IMR-90 (cell line): ENCODE measurements at regions not wholly inside any gene's neighbourhood (a gene's known extent, or its start where the extent isn't known, plus 50 kb on each side); places are given as distances from the start of the nearest gene placed in this dataset.
"Not testable (repeated sequence)": the region's sequence is repeated elsewhere in the genome, so short reads cannot be mapped to it uniquely, and the experiment has no call there.

ENCODE experiments used
- ATAC-seq: fragments of 200-7000 bp; cut with Tn5 transposase; 2 replicates; pipeline ENCODE4 v1.9.1; 2020; ENCODE audit warnings: low read depth, mild to moderate bottlenecking, moderate library complexity
- BruUV-seq: library from RNA; stranded (reverse); fragments of 400-500 nt; replicated peaks from 2 replicates; lab custom pipeline; 2021; lab: Mats Ljungman, UMichigan
- CTCF ChIA-PET: fragments of 300-600 bp; formaldehyde crosslinking; extraction: SDS; loops from one replicate; lab custom pipeline; 2021; ENCODE audit warnings: antibody characterized with exemption; lab: Yijun Ruan, JAX
- POLR2A ChIA-PET: fragments of 300-600 bp; sonication (Branson Sonifier 250); formaldehyde crosslinking; loops from one replicate; lab custom pipeline; 2022; ENCODE audit warnings: antibody characterized with exemption; ENCODE audit not compliant: unreplicated experiment; lab: Charles Lee
- DNase-seq: peaks from one replicate; pipeline ENCODE4 v3.0.0; 2013
- H2AFZ ChIP-seq: replicated peaks from 2 replicates; pipeline ENCODE3; 2013; ENCODE audit warnings: low read length, mild to moderate bottlenecking; ENCODE audit not compliant: poor library complexity
- H2AK5ac ChIP-seq: 2 replicates; pipeline ENCODE4 v1.6.1; 2013; ENCODE audit warnings: low read depth, low read length, inconsistent platforms
- H2AK9ac ChIP-seq: replicated peaks from 2 replicates; pipeline ENCODE3; 2013; ENCODE audit warnings: mild to moderate bottlenecking, low read depth, low read length, moderate library complexity; ENCODE audit not compliant: poor library complexity
- H2BK120ac ChIP-seq: 2 replicates; pipeline ENCODE4 v1.6.1; 2013; ENCODE audit warnings: low read depth, low read length, inconsistent platforms
- H2BK15ac ChIP-seq: 3 replicates; pipeline ENCODE4 v1.6.1; 2013; ENCODE audit warnings: low read depth, low read length, inconsistent platforms
- H2BK20ac ChIP-seq: 2 replicates; pipeline ENCODE4 v1.6.1; 2013; ENCODE audit warnings: low read depth, mild to moderate bottlenecking, inconsistent platforms, low read length, moderate library complexity
- H2BK5ac ChIP-seq: 2 replicates; pipeline ENCODE4 v1.6.1; 2013; ENCODE audit warnings: mild to moderate bottlenecking, low read depth, low read length, inconsistent platforms; ENCODE audit not compliant: poor library complexity, severe bottlenecking
- H3K14ac ChIP-seq: replicated peaks from 2 replicates; pipeline ENCODE4 v1.6.1; 2013; ENCODE audit warnings: low read depth, low read length, inconsistent platforms
- H3K18ac ChIP-seq: 2 replicates; pipeline ENCODE4 v1.6.1; 2013; ENCODE audit warnings: low read depth, low read length, control low read depth
- H3K23ac ChIP-seq: 2 replicates; pipeline ENCODE4 v1.6.1; 2013; ENCODE audit warnings: low read depth, low read length, inconsistent platforms
- H3K27ac ChIP-seq: 2 replicates; pipeline ENCODE4 v1.5.1; 2013; ENCODE audit warnings: mild to moderate bottlenecking, control low read depth, low read length; ENCODE audit not compliant: insufficient read depth
- H3K27me3 ChIP-seq: 2 replicates; pipeline ENCODE4 v1.6.1; 2013; ENCODE audit warnings: low read length; ENCODE audit not compliant: control insufficient read depth, insufficient read depth
- H3K36me3 ChIP-seq: 2 replicates; pipeline ENCODE4 v1.6.1; 2013; ENCODE audit warnings: low read length, mixed read lengths; ENCODE audit not compliant: control insufficient read depth, insufficient read depth
- H3K4ac ChIP-seq: 2 replicates; pipeline ENCODE4 v1.6.1; 2013; ENCODE audit warnings: low read depth, low read length, inconsistent platforms
- H3K4me1 ChIP-seq: 2 replicates; pipeline ENCODE4 v1.6.1; 2013; ENCODE audit warnings: low read length, mixed read lengths; ENCODE audit not compliant: control insufficient read depth, insufficient read depth
- H3K4me2 ChIP-seq: 2 replicates; pipeline ENCODE4 v1.6.1; 2013; ENCODE audit warnings: low read depth, mild to moderate bottlenecking, control low read depth, low read length, moderate library complexity
- H3K4me3 ChIP-seq: 2 replicates; pipeline ENCODE4 v1.5.1; 2013; ENCODE audit warnings: low read depth, mild to moderate bottlenecking, control low read depth, low read length, moderate library complexity; ENCODE audit not compliant: insufficient read depth
- H3K56ac ChIP-seq: 2 replicates; pipeline ENCODE4 v1.6.1; 2013; ENCODE audit warnings: low read length, inconsistent platforms; ENCODE audit not compliant: insufficient read depth; ENCODE audit errors: extremely low read depth
- H3K79me1 ChIP-seq, 2 experiments: 2 replicates each; pipeline ENCODE4 v1.6.1; 2013; ENCODE audit warnings: low read length in 2 of 2, inconsistent platforms in 1 of 2, low read depth in 1 of 2
- H3K9ac ChIP-seq: 2 replicates; pipeline ENCODE4 v1.6.1; 2013; ENCODE audit warnings: low read depth, low read length, control low read depth
- H3K9me1 ChIP-seq: 2 replicates; pipeline ENCODE4 v1.6.1; 2013; ENCODE audit warnings: low read length, inconsistent platforms; ENCODE audit not compliant: insufficient read depth
- H3K9me3 ChIP-seq: 2 replicates; pipeline ENCODE4 v1.6.1; 2013; ENCODE audit warnings: low read length; ENCODE audit not compliant: control insufficient read depth, insufficient read depth
- H4K20me1 ChIP-seq: 2 replicates; pipeline ENCODE4 v1.6.1; 2013; ENCODE audit warnings: low read length, inconsistent platforms; ENCODE audit not compliant: insufficient read depth
- H4K5ac ChIP-seq: 2 replicates; pipeline ENCODE4 v1.6.1; 2013; ENCODE audit warnings: mild to moderate bottlenecking, low read depth, low read length, control low read depth
- H4K8ac ChIP-seq, 2 experiments: 2 replicates each; pipeline ENCODE4 v1.6.1; 2013; ENCODE audit warnings: low read depth in 2 of 2, low read length in 2 of 2, control low read depth in 1 of 2, inconsistent platforms in 1 of 2
- H4K91ac ChIP-seq: 2 replicates; pipeline ENCODE4 v1.6.1; 2013; ENCODE audit warnings: low read depth, low read length, inconsistent platforms; ENCODE audit not compliant: insufficient read depth
- WGBS, 2 experiments: methylation state at CpG; one replicate each; pipeline versions ENCODE4 v1.1.5 to v1.1.7; 2013; ENCODE audit warnings: missing lambda C conversion rate in 2 of 2; ENCODE audit not compliant: insufficient read length in 1 of 2; ENCODE audit errors: extremely low coverage in 2 of 2; 5-methylcytosine and 5-hydroxymethylcytosine counted together
- dilution Hi-C: fragments of 300-500 bp; cut with HindIII; formaldehyde crosslinking; loops from one replicate; pipeline ENCODE4 v1.14.3; 2018; ENCODE audit warnings: low sequenced_read_pairs; ENCODE audit not compliant: unreplicated experiment
- in situ Hi-C: fragments of 300-500 bp; cut with MboI; formaldehyde crosslinking; loops from 3 replicates; pipeline ENCODE4 v1.14.3; 2019; ENCODE audit warnings: low sequenced_read_pairs, inconsistent platforms, mixed read lengths
- intact Hi-C: fragments of 100-400 bp; cut with micrococcal nuclease; formaldehyde crosslinking; loops from 2 replicates; pipeline ENCODE4 v1.10.0; 2022

GRCh38 chr11:87507722-87508121 lies 470.0 kb downstream of the TMEM135 start:
- H3K79me1 ChIP-seq, H2AK5ac ChIP-seq, H2BK120ac ChIP-seq, H2BK20ac ChIP-seq, H4K20me1 ChIP-seq, H2BK15ac ChIP-seq, POLR2A ChIA-PET, H3K27ac ChIP-seq, dilution Hi-C loops, BruUV-seq, H2AFZ ChIP-seq, H3K56ac ChIP-seq, H3K9me3 ChIP-seq, intact Hi-C loops, DNase-seq, H4K91ac ChIP-seq, H4K5ac ChIP-seq, ATAC-seq, H3K4me3 ChIP-seq, H4K8ac ChIP-seq, H3K23ac ChIP-seq, H3K9ac ChIP-seq, H3K4me2 ChIP-seq, CTCF ChIA-PET, H3K4ac ChIP-seq, H2BK5ac ChIP-seq, H3K14ac ChIP-seq, in situ Hi-C loops, H3K4me1 ChIP-seq, H2AK9ac ChIP-seq, H3K18ac ChIP-seq, H3K36me3 ChIP-seq, H3K27me3 ChIP-seq, H3K9me1 ChIP-seq: not testable (repeated sequence)
- no CpG with 5 or more reads among the region's 2 CpGs for WGBS, 2 experiments

- H2BK20ac ChIP-seq, H4K20me1 ChIP-seq, H2BK120ac ChIP-seq, H2AFZ ChIP-seq, H4K5ac ChIP-seq, H3K18ac ChIP-seq, H2AK9ac ChIP-seq, H3K27me3 ChIP-seq, H3K4me2 ChIP-seq, H3K36me3 ChIP-seq, dilution Hi-C loops, BruUV-seq, H3K9ac ChIP-seq, H4K91ac ChIP-seq, DNase-seq, ATAC-seq, H4K8ac ChIP-seq, H2BK5ac ChIP-seq, H3K27ac ChIP-seq, H3K23ac ChIP-seq, H3K79me1 ChIP-seq, in situ Hi-C loops, H3K9me1 ChIP-seq, H3K4ac ChIP-seq, H3K9me3 ChIP-seq, H3K4me1 ChIP-seq, H2AK5ac ChIP-seq, intact Hi-C loops, POLR2A ChIA-PET, H2BK15ac ChIP-seq, H3K4me3 ChIP-seq, H3K14ac ChIP-seq, H3K56ac ChIP-seq, CTCF ChIA-PET: not testable (repeated sequence)
- no CpG with 5 or more reads among the region's 6 CpGs for WGBS, 2 experiments
These were observed 469.2 kb downstream of the TMEM135 start for GRCh38 chr11:87506946-87507345.
